ENCODE measurements at regions not wholly inside any gene's neighbourhood (a gene's known extent, or its start where the extent isn't known, plus 50 kb on each side); places are given as distances from the start of the nearest gene placed in this dataset.
"Not testable (repeated sequence)": the region's sequence is repeated elsewhere in the genome, so short reads cannot be mapped to it uniquely, and the experiment has no call there.

DNA sequence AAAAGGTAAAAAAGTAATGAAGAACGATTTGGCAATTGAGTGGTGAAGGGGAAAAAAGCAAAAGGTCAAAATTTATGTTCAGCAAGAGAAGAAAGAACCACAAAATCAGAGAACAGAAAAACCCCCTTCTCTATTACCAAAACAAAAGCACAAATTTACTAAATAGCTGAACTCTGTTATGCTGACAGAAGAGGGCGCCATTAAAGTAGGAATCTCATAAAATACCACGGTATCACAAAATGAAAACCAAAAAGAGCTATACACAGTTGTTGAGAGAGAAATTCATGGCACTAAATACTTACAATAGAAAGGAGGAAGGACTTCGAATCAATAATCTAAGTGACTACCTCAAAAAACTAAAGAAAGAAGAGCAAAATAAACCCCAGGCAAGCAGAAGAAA lies 69.6 kb upstream of the CXorf66 start:
- no peaks in the 10 kb centered on the region for H3K36me3 Mint-ChIP-seq
- no peaks in the 10 kb centered on the region for H3K9me3 ChIP-seq (ENCODE audit: control insufficient read depth, insufficient read depth, low read length)

GRCh38 chrX:140022482-140022881 lies 57.2 kb upstream of the CXorf66 start:
- WGBS (ENCODE audit: insufficient coverage): 91% methylated on average over 1 of the region's 1 CpG
- H3K27me3 ChIP-seq (ENCODE audit: control insufficient read depth, insufficient read depth, low read length): no peaks in the 10 kb centered on the region
- Mint-ChIP-seq H3K4me3 (no peak overlapping the region), H3K36me3 (no peaks in the 10 kb centered on the region), H3K9me3 (no peaks in the 10 kb centered on the region), H3K27me3 (ENCODE audit: low read depth in 2 of 2) (peaks cover 0 to 2% of the 10 kb centered on the region in 2 donors), H3K4me1 (no peaks in the 10 kb centered on the region), H3K27ac (no peak overlapping the region)
- ATAC-seq (no peak), DNase-seq (no peak)
- no peaks in the 10 kb centered on the region for H3K36me3 ChIP-seq (ENCODE audit: control insufficient read depth, insufficient read depth, low read length)
- H3K4me3 ChIP-seq (ENCODE audit: low read length): no peak overlapping the region
- TF ChIP-seq CTCF (IDR thresholded peaks at IDR 0.05): no peak
- intact Hi-C loops (cut with micrococcal nuclease): no loop called here
- no peak overlapping the region for H3K27ac ChIP-seq (ENCODE audit: low read length)
- H3K4me1 ChIP-seq (ENCODE audit: control insufficient read depth, insufficient read depth, low read length): no peaks in the 10 kb centered on the region
- H3K9me3 ChIP-seq (ENCODE audit: control insufficient read depth, insufficient read depth, low read length): no peaks in the 10 kb centered on the region

More for the DNA sequence above, 69.6 kb upstream of the CXorf66 start:
- Mint-ChIP-seq H3K4me3 (no peak overlapping the region), H3K9me3 (peaks cover 0 to 3% of the 10 kb centered on the region in 2 donors), H3K27ac (no peak overlapping the region), H3K27me3 (ENCODE audit: low read depth in 2 of 2) (peaks cover 13 to 31% of the 10 kb centered on the region in 2 donors), H3K4me1 (no peaks in the 10 kb centered on the region)
- WGBS (ENCODE audit: insufficient coverage): no CpG with 5 or more reads among the region's 4 CpGs
- H3K4me3 ChIP-seq (ENCODE audit: low read length): no peak overlapping the region
- H3K36me3 ChIP-seq (ENCODE audit: control insufficient read depth, insufficient read depth, low read length): no peaks in the 10 kb centered on the region
- no peak overlapping the region for H3K27ac ChIP-seq (ENCODE audit: low read length)
- ATAC-seq: no peak
- intact Hi-C loops (cut with micrococcal nuclease): no loop called here
- no peaks in the 10 kb centered on the region for H3K4me1 ChIP-seq (ENCODE audit: control insufficient read depth, insufficient read depth, low read length)
- DNase-seq: no peak
- no peaks in the 10 kb centered on the region for H3K27me3 ChIP-seq (ENCODE audit: control insufficient read depth, insufficient read depth, low read length)
- TF ChIP-seq CTCF (IDR thresholded peaks at IDR 0.05): no peak

GRCh38 chrX:140019134-140019533 lies 53.8 kb upstream of the CXorf66 start:
- ATAC-seq; intact Hi-C loops (cut with micrococcal nuclease); H3K27me3 Mint-ChIP-seq (ENCODE audit: low read depth in 2 of 2); H3K4me3 ChIP-seq (ENCODE audit: low read length); DNase-seq; H3K4me1 ChIP-seq (ENCODE audit: control insufficient read depth, insufficient read depth, low read length); H3K27ac ChIP-seq (ENCODE audit: low read length); H3K27me3 ChIP-seq (ENCODE audit: control insufficient read depth, insufficient read depth, low read length); H3K9me3 Mint-ChIP-seq; H3K9me3 ChIP-seq (ENCODE audit: control insufficient read depth, insufficient read depth, low read length); H3K4me3 Mint-ChIP-seq; H3K4me1 Mint-ChIP-seq; H3K36me3 Mint-ChIP-seq; H3K36me3 ChIP-seq (ENCODE audit: control insufficient read depth, insufficient read depth, low read length); H3K27ac Mint-ChIP-seq: not testable (repeated sequence)
- WGBS (ENCODE audit: insufficient coverage): no CpG with 5 or more reads among the region's 3 CpGs
